ENCODE measurements at regions not wholly inside any gene's neighbourhood (a gene's known extent, or its start where the extent isn't known, plus 50 kb on each side); places are given as distances from the start of the nearest gene placed in this dataset.
"Not testable (repeated sequence)": the region's sequence is repeated elsewhere in the genome, so short reads cannot be mapped to it uniquely, and the experiment has no call there.

DNA sequence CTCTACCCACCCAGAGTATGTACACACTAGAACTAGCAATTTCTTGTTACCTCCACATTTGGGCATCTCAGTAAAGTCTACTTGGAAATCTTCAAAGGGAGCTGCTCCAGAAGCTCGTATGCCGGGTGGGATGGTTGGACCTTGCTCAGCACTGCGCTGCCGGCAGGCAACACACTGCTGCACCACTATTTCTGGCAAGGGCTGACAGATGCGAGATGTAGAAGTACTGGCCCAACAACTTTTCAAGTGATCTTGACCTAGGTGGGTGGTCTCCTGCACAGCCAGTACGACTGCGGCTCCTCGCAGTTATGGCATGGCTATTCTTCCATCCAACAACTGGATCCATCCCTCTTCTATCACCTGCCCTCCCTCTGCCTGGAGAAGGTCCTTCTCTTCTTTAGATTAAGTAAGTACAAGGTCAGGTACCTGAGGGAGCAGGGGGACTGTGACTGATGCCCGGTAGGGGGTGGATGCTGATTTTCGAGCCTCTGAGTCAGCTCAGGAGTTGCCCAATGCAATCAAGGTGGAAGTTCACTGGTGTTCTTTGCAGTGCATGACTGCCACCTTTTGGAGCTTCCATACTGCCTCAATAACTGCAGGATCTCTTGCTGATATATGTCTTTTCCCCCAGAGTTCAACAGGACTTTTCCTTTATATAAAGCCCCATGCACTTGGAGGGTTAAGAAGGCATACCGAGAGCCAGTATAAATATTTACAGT, 100.4 kb upstream of the SLC1A4 start (continued):
- TF ChIP-seq, protein P1, sequence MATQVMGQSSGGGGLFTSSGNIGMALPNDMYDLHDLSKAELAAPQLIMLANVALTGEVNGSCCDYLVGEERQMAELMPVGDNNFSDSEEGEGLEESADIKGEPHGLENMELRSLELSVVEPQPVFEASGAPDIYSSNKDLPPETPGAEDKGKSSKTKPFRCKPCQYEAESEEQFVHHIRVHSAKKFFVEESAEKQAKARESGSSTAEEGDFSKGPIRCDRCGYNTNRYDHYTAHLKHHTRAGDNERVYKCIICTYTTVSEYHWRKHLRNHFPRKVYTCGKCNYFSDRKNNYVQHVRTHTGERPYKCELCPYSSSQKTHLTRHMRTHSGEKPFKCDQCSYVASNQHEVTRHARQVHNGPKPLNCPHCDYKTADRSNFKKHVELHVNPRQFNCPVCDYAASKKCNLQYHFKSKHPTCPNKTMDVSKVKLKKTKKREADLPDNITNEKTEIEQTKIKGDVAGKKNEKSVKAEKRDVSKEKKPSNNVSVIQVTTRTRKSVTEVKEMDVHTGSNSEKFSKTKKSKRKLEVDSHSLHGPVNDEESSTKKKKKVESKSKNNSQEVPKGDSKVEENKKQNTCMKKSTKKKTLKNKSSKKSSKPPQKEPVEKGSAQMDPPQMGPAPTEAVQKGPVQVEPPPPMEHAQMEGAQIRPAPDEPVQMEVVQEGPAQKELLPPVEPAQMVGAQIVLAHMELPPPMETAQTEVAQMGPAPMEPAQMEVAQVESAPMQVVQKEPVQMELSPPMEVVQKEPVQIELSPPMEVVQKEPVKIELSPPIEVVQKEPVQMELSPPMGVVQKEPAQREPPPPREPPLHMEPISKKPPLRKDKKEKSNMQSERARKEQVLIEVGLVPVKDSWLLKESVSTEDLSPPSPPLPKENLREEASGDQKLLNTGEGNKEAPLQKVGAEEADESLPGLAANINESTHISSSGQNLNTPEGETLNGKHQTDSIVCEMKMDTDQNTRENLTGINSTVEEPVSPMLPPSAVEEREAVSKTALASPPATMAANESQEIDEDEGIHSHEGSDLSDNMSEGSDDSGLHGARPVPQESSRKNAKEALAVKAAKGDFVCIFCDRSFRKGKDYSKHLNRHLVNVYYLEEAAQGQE (IDR thresholded peaks at IDR 0.05; ENCODE audit: low read depth, low read length), result no peak
- TF ChIP-seq, protein P2, sequence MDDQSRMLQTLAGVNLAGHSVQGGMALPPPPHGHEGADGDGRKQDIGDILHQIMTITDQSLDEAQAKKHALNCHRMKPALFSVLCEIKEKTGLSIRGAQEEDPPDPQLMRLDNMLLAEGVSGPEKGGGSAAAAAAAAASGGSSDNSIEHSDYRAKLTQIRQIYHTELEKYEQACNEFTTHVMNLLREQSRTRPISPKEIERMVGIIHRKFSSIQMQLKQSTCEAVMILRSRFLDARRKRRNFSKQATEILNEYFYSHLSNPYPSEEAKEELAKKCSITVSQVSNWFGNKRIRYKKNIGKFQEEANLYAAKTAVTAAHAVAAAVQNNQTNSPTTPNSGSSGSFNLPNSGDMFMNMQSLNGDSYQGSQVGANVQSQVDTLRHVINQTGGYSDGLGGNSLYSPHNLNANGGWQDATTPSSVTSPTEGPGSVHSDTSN (IDR thresholded peaks at IDR 0.05), result no peak
- TF ChIP-seq SMC3 (IDR thresholded peaks at IDR 0.05; ENCODE audit: low read depth, low read length), result no peak
- no peak for TF ChIP-seq CHD2 (IDR thresholded peaks at IDR 0.05; ENCODE audit: low read length, partially characterized antibody)
- no peak for TF ChIP-seq TCF12 (IDR thresholded peaks at IDR 0.05)

- no peak overlapping the region for H3K4me3 ChIP-seq (ENCODE audit: low read depth in 2 of 2, low read length in 1 of 2)
- ChIA-PET POLR2A (no interaction called here), CTCF (interaction anchor here (0.7 kb wide), 1 partner anchor 243 kb away, joined by 3 read pairs; no protein-coding TSS in a partner anchor)
- H3K79me2 ChIP-seq (ENCODE audit: insufficient read depth), result no peaks in the 10 kb centered on the region
- H3K27ac ChIP-seq (ENCODE audit: low read depth in 2 of 2, low read length in 1 of 2), result no peak overlapping the region
- 32% methylated on average over 4 of the region's 4 CpGs for WGBS (ENCODE audit: low lambda C conversion rate)
- H3K4me2 ChIP-seq, result no peak overlapping the region
- no peaks in the 10 kb centered on the region for H3K4me1 ChIP-seq (ENCODE audit: control insufficient read depth in 1 of 2, insufficient read depth in 2 of 2, low read depth in 1 of 2, low read length in 1 of 2)
- no peak overlapping the region for H3K9ac ChIP-seq
- TF ChIP-seq CTCF (IDR thresholded peaks at IDR 0.05), result no peak
- TF ChIP-seq YY1 (IDR thresholded peaks at IDR 0.05; ENCODE audit: low read depth), result no peak
- TF ChIP-seq RXRA (IDR thresholded peaks at IDR 0.05; ENCODE audit: borderline replicate concordance, low read depth), result no peak
- no peak for TF ChIP-seq GATA2 (CRISPR knock-in tag; IDR thresholded peaks at IDR 0.05)
- no peak for TF ChIP-seq FOXM1 (IDR thresholded peaks at IDR 0.05; ENCODE audit: low read depth)
- no peak for TF ChIP-seq SIN3A (IDR thresholded peaks at IDR 0.05; ENCODE audit: borderline replicate concordance, low read depth, low read length)
- no peak for TF ChIP-seq MEF2A (IDR thresholded peaks at IDR 0.05; ENCODE audit: borderline replicate concordance, low read depth)
- TF ChIP-seq, protein P3, sequence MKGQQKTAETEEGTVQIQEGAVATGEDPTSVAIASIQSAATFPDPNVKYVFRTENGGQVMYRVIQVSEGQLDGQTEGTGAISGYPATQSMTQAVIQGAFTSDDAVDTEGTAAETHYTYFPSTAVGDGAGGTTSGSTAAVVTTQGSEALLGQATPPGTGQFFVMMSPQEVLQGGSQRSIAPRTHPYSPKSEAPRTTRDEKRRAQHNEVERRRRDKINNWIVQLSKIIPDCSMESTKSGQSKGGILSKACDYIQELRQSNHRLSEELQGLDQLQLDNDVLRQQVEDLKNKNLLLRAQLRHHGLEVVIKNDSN (IDR thresholded peaks at IDR 0.05; ENCODE audit: borderline replicate concordance, low read depth), result no peak
- no peak for TF ChIP-seq TCF12 (IDR thresholded peaks at IDR 0.05)
- no peak for TF ChIP-seq FOSL2 (IDR thresholded peaks at IDR 0.05; ENCODE audit: borderline replicate concordance, low read depth)
- DNase-seq, result no peak
- H3K27me3 ChIP-seq (ENCODE audit: insufficient read depth), result peaks cover 14% of the 10 kb centered on the region; the same call in 1 of the 2 replicates
- H3F3A ChIP-seq (replicated peaks; ENCODE audit: insufficient read depth), result no peaks in the 10 kb centered on the region
- H3K9me3 ChIP-seq, result no peaks in the 10 kb centered on the region
- no peaks in the 10 kb centered on the region for H3K9me2 ChIP-seq
- H2AFZ ChIP-seq (ENCODE audit: low read depth), result no peak overlapping the region
- no peaks in the 10 kb centered on the region for H4K20me1 ChIP-seq (ENCODE audit: insufficient read depth)
- H3K36me3 ChIP-seq (replicated peaks in 1 of 2; ENCODE audit: control insufficient read depth in 1 of 2, insufficient read depth in 2 of 2, low read length in 1 of 2), result no peaks in the 10 kb centered on the region
These were observed 99.4 kb upstream of the SLC1A4 start for GRCh38 chr2:64889803-64890202.

DNA sequence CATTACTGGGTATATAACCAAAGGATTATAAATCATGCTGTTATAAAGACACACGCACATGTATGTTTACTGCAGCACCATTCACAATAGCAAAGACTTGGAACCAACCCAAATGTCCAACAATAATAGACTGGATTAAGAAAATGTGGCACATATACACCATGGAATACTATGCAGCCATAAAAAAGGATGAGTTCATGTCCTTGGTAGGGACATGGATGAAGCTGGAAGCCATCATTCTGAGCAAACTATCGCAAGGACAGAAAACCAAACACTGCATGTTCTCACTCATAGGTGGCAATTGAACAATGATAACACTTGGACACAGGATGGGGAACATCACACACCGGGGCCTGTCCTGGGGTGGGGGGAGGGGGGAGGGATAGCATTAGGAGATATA, 92.6 kb upstream of the SLC1A4 start:
- H3K27me3 ChIP-seq (ENCODE audit: insufficient read depth); H2AFZ ChIP-seq (ENCODE audit: low read depth); H3F3A ChIP-seq (replicated peaks; ENCODE audit: insufficient read depth); H3K9me2 ChIP-seq; H3K4me2 ChIP-seq; H3K9ac ChIP-seq; H3K27ac ChIP-seq (ENCODE audit: low read depth in 2 of 2, low read length in 1 of 2); H3K36me3 ChIP-seq (replicated peaks in 1 of 2; ENCODE audit: control insufficient read depth in 1 of 2, insufficient read depth in 2 of 2, low read length in 1 of 2); H3K79me2 ChIP-seq (ENCODE audit: insufficient read depth); H3K9me3 ChIP-seq; H3K4me3 ChIP-seq (ENCODE audit: low read depth in 2 of 2, low read length in 1 of 2); H4K20me1 ChIP-seq (ENCODE audit: insufficient read depth); DNase-seq; CTCF ChIA-PET; H3K4me1 ChIP-seq (ENCODE audit: control insufficient read depth in 1 of 2, insufficient read depth in 2 of 2, low read depth in 1 of 2, low read length in 1 of 2); POLR2A ChIA-PET: not testable (repeated sequence)
- 62% methylated on average over 3 of the region's 3 CpGs for WGBS (ENCODE audit: low lambda C conversion rate)
